22Rv1 (cell line): ENCODE measurements at regions not wholly inside any gene's neighbourhood (a gene's known extent, or its start where the extent isn't known, plus 50 kb on each side); places are given as distances from the start of the nearest gene placed in this dataset.

Experiments
- ZFX ChIP-seq: fragments of 450-650 bp; IDR thresholded peaks from 2 replicates; pipeline ENCODE4 v1.6.1; 2017; ENCODE audit warnings: antibody characterized with exemption, borderline replicate concordance
- TF ChIP-seq, protein P1 (sequence below): fragments of 450-650 bp; IDR thresholded peaks from 2 replicates; pipeline ENCODE4 v1.5.1; 2017; ENCODE audit warnings: mild to moderate bottlenecking

DNA sequence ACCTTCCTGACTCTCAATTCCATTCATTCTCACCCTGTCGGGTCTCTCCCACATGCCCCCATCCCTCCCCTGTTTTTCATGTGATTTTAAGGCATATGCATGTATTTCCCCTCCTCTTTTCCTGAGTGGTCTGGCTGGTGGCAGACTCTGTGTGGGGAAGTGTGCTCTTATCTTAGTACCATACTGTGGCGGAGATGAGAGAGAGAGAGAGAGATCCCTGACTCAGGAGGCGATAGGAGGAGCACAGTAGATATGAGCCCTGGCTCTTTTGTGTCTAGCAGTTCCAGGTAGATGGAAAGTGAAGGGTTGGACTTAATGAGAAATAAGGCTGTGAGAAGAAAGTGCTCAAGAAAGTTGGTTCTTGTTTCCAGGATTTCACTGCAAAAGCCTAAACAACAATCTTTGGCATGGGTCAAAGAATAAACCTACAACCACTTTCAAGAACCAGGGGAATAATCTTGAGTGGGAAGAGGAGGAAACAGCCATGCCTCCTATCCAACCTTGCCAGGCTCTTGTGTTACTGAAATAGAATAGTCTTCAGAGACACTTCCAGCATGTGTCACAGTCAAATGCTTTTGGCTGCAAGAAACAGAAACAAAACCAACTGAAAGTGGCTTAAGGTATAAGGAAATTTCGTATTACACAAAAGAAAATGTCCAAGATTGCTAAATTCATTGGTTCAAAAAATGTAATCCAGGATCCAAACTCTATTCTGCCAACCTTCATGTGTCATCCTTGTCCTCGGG is 123.8 kb upstream of the MYLIP start:
- TF ChIP-seq, protein P1, sequence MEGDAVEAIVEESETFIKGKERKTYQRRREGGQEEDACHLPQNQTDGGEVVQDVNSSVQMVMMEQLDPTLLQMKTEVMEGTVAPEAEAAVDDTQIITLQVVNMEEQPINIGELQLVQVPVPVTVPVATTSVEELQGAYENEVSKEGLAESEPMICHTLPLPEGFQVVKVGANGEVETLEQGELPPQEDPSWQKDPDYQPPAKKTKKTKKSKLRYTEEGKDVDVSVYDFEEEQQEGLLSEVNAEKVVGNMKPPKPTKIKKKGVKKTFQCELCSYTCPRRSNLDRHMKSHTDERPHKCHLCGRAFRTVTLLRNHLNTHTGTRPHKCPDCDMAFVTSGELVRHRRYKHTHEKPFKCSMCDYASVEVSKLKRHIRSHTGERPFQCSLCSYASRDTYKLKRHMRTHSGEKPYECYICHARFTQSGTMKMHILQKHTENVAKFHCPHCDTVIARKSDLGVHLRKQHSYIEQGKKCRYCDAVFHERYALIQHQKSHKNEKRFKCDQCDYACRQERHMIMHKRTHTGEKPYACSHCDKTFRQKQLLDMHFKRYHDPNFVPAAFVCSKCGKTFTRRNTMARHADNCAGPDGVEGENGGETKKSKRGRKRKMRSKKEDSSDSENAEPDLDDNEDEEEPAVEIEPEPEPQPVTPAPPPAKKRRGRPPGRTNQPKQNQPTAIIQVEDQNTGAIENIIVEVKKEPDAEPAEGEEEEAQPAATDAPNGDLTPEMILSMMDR, result no peak
- TF ChIP-seq ZFX, result no peak
